ENCODE measurements at regions not wholly inside any gene's neighbourhood (a gene's known extent, or its start where the extent isn't known, plus 50 kb on each side); places are given as distances from the start of the nearest gene placed in this dataset.
"Not testable (repeated sequence)": the region's sequence is repeated elsewhere in the genome, so short reads cannot be mapped to it uniquely, and the experiment has no call there.

GRCh38 chr1:168490306-168490705, 53.5 kb downstream of the XCL2 start:
- Histone ChIP-seq H3K27me3 (ENCODE audit: control insufficient read depth, insufficient read depth, low read length) (no peaks in the 10 kb centered on the region), H3K4me3 (ENCODE audit: low read depth, low read length) (no peak overlapping the region), H3K36me3 (ENCODE audit: control insufficient read depth, insufficient read depth, low read length) (no peaks in the 10 kb centered on the region)
- DNase-seq (ENCODE audit: low read depth) = no peak
- TF ChIP-seq, protein P1, sequence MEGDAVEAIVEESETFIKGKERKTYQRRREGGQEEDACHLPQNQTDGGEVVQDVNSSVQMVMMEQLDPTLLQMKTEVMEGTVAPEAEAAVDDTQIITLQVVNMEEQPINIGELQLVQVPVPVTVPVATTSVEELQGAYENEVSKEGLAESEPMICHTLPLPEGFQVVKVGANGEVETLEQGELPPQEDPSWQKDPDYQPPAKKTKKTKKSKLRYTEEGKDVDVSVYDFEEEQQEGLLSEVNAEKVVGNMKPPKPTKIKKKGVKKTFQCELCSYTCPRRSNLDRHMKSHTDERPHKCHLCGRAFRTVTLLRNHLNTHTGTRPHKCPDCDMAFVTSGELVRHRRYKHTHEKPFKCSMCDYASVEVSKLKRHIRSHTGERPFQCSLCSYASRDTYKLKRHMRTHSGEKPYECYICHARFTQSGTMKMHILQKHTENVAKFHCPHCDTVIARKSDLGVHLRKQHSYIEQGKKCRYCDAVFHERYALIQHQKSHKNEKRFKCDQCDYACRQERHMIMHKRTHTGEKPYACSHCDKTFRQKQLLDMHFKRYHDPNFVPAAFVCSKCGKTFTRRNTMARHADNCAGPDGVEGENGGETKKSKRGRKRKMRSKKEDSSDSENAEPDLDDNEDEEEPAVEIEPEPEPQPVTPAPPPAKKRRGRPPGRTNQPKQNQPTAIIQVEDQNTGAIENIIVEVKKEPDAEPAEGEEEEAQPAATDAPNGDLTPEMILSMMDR (IDR thresholded peaks at IDR 0.05; ENCODE audit: insufficient read depth, low read length, poor library complexity, severe bottlenecking) = no peak

DNA sequence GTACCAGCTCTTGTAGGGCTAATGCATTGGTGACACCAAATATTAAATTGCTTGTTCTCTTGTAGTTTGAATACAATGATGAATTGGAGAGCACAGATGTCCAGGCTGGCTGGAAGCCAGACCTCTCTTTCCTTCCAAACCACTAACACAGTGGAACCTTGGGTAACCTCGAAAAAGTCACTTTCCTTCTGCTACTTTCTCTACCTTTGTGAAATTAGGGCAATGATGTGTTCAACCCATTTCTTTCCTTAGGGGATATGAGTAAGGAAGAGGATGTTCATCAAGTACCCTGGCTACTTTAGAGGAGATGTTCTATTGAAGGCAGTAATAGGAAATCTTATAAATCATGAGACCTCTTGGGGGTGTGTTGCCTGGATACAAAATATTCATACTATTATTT, 55.7 kb downstream of the XCL2 start:
- Histone ChIP-seq H3K36me3 (ENCODE audit: control insufficient read depth, insufficient read depth, low read length) (no peaks in the 10 kb centered on the region), H3K4me3 (ENCODE audit: low read depth, low read length) (no peak overlapping the region), H3K27me3 (ENCODE audit: control insufficient read depth, insufficient read depth, low read length) (no peaks in the 10 kb centered on the region)
- no peak for DNase-seq (ENCODE audit: low read depth)
- TF ChIP-seq, protein P1 (IDR thresholded peaks at IDR 0.05; ENCODE audit: insufficient read depth, low read length, poor library complexity, severe bottlenecking) = no peak

DNA sequence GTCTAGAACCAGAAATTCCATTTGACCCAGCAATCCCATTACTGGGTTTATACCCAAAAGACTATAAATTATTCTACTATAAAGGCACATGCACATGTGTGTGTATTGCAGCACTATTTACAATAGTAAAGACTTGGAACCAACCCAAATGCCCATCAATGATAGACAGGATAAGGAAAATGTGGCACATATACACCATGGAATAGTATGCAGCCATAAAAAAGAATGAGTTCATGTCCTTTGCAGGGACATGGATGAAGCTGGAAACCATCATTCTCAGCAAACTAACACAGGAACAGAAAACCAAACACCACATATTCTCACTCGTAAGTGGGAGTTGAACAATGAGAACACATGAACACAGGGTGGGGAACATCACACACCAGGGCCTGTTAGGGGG, 57.0 kb downstream of the XCL2 start:
- H3K4me3 ChIP-seq (ENCODE audit: low read depth, low read length); H3K27me3 ChIP-seq (ENCODE audit: control insufficient read depth, insufficient read depth, low read length); DNase-seq (ENCODE audit: low read depth); H3K36me3 ChIP-seq (ENCODE audit: control insufficient read depth, insufficient read depth, low read length): not testable (repeated sequence)

GRCh38 chr1:168485048-168485447, 58.7 kb downstream of the XCL2 start:
- DNase-seq (ENCODE audit: low read depth) = no peak
- H3K4me3 ChIP-seq (ENCODE audit: low read depth, low read length) = no peak overlapping the region
- H3K27me3 ChIP-seq (ENCODE audit: control insufficient read depth, insufficient read depth, low read length) = no peaks in the 10 kb centered on the region
- H3K36me3 ChIP-seq (ENCODE audit: control insufficient read depth, insufficient read depth, low read length) = no peaks in the 10 kb centered on the region
- TF ChIP-seq, protein P1 (IDR thresholded peaks at IDR 0.05; ENCODE audit: insufficient read depth, low read length, poor library complexity, severe bottlenecking) = no peak

- TF ChIP-seq, protein P1 (IDR thresholded peaks at IDR 0.05; ENCODE audit: insufficient read depth, low read length, poor library complexity, severe bottlenecking) = no peak
- no peaks in the 10 kb centered on the region for H3K36me3 ChIP-seq (ENCODE audit: control insufficient read depth, insufficient read depth, low read length)
- H3K27me3 ChIP-seq (ENCODE audit: control insufficient read depth, insufficient read depth, low read length) = no peaks in the 10 kb centered on the region
- DNase-seq (ENCODE audit: low read depth) = no peak
- H3K4me3 ChIP-seq (ENCODE audit: low read depth, low read length) = no peak overlapping the region
Measured at GRCh38 chr1:168484083-168484482, 59.7 kb downstream of the XCL2 start.

DNA sequence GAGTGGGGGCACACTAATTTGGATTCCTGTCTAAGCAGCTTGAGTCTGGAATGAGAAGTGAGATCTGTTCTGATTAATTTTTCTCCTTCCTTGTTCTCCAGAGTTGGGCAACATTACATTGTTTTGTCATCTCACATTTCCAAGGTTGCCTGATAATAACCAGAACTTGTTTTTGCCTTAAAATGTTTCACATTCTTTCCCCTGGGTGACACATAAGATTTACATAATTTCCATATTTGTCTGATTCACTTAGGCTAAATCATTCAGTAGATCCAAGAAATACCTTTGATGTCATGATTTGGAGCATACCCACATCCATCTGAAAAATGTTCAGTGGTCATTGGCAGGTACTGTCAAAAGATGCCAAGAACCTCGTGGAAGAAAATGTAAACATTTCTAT, 60.3 kb downstream of the XCL2 start:
- no peak for DNase-seq (ENCODE audit: low read depth)
- Histone ChIP-seq H3K36me3 (ENCODE audit: control insufficient read depth, insufficient read depth, low read length) (no peaks in the 10 kb centered on the region), H3K4me3 (ENCODE audit: low read depth, low read length) (no peak overlapping the region), H3K27me3 (ENCODE audit: control insufficient read depth, insufficient read depth, low read length) (no peaks in the 10 kb centered on the region)
- TF ChIP-seq, protein P1 (IDR thresholded peaks at IDR 0.05; ENCODE audit: insufficient read depth, low read length, poor library complexity, severe bottlenecking) = no peak
